DND-41 (cell line): ENCODE measurements at regions not wholly inside any gene's neighbourhood (a gene's known extent, or its start where the extent isn't known, plus 50 kb on each side); places are given as distances from the start of the nearest gene placed in this dataset.

ENCODE experiments used
- CTCF ChIP-seq: IDR thresholded peaks from 2 replicates; pipeline ENCODE4 v1.5.1; 2012; ENCODE audit warnings: borderline replicate concordance, low read length, moderate library complexity, mild to moderate bottlenecking; ENCODE audit not compliant: poor library complexity, severe bottlenecking; ENCODE audit errors: extremely low read depth
- EZH2 ChIP-seq: IDR thresholded peaks from 3 replicates; pipeline ENCODE4 v1.6.1; 2012; ENCODE audit warnings: borderline replicate concordance, low read depth, mild to moderate bottlenecking, moderate library complexity, low read length, inconsistent platforms; ENCODE audit not compliant: severe bottlenecking

GRCh38 chr9:87128844-87129493 lies 181.7 kb upstream of the GAS1 start:
- no peak for TF ChIP-seq CTCF
- no peak for TF ChIP-seq EZH2
